ENCODE measurements at regions not wholly inside any gene's neighbourhood (a gene's known extent, or its start where the extent isn't known, plus 50 kb on each side); places are given as distances from the start of the nearest gene placed in this dataset.

DNA sequence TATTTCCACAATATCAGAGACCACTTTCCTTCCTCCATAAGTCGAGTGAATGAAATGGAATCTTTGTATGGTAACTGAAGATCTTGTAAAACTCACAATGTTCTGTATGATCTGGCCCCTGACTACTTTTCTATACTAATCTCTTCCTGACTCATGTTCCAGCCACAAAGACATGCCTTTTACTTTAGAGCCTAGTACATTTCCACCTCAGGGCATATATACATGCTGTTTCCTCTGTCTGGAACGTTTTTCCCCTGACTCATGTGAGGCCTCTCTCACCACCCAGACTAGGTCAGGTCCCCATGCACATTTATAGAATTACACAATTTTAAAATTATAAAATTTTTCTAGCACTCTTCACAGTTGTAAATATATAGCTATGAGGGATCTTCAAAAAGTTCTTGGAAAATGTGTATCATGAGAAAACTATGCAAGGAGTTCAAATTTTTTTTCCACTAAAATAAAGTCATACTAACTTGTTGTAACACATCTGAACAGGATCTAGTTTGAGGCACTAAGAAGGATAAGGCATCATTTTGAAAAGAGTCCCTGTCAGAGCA is 208.8 kb downstream of the SH2D1A start:
- TF ChIP-seq, protein P1, sequence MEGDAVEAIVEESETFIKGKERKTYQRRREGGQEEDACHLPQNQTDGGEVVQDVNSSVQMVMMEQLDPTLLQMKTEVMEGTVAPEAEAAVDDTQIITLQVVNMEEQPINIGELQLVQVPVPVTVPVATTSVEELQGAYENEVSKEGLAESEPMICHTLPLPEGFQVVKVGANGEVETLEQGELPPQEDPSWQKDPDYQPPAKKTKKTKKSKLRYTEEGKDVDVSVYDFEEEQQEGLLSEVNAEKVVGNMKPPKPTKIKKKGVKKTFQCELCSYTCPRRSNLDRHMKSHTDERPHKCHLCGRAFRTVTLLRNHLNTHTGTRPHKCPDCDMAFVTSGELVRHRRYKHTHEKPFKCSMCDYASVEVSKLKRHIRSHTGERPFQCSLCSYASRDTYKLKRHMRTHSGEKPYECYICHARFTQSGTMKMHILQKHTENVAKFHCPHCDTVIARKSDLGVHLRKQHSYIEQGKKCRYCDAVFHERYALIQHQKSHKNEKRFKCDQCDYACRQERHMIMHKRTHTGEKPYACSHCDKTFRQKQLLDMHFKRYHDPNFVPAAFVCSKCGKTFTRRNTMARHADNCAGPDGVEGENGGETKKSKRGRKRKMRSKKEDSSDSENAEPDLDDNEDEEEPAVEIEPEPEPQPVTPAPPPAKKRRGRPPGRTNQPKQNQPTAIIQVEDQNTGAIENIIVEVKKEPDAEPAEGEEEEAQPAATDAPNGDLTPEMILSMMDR (conservative IDR thresholded peaks at IDR 0.05; ENCODE audit: low read depth, low read length): no peak
- TF ChIP-seq, protein P2, sequence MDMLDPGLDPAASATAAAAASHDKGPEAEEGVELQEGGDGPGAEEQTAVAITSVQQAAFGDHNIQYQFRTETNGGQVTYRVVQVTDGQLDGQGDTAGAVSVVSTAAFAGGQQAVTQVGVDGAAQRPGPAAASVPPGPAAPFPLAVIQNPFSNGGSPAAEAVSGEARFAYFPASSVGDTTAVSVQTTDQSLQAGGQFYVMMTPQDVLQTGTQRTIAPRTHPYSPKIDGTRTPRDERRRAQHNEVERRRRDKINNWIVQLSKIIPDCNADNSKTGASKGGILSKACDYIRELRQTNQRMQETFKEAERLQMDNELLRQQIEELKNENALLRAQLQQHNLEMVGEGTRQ (IDR thresholded peaks at IDR 0.05; ENCODE audit: low read depth, low read length): no peak
- TF ChIP-seq, protein P3, sequence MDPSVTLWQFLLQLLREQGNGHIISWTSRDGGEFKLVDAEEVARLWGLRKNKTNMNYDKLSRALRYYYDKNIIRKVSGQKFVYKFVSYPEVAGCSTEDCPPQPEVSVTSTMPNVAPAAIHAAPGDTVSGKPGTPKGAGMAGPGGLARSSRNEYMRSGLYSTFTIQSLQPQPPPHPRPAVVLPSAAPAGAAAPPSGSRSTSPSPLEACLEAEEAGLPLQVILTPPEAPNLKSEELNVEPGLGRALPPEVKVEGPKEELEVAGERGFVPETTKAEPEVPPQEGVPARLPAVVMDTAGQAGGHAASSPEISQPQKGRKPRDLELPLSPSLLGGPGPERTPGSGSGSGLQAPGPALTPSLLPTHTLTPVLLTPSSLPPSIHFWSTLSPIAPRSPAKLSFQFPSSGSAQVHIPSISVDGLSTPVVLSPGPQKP (IDR thresholded peaks at IDR 0.05; ENCODE audit: borderline replicate concordance, low read depth, low read length): no peak
- no peak for TF ChIP-seq RAD21 (IDR thresholded peaks at IDR 0.05; ENCODE audit: low read length)
- TF ChIP-seq CHD1 (IDR thresholded peaks at IDR 0.05; ENCODE audit: low read depth, low read length): no peak
- TF ChIP-seq CEBPB (IDR thresholded peaks at IDR 0.05; ENCODE audit: low read depth, low read length): no peak
- TF ChIP-seq POLR2A (IDR thresholded peaks at IDR 0.05; ENCODE audit: low read depth, low read length): no peak
- TF ChIP-seq SMC3 (IDR thresholded peaks at IDR 0.05; ENCODE audit: low read depth, low read length): no peak
- no peak for TF ChIP-seq MAZ (IDR thresholded peaks at IDR 0.05; ENCODE audit: borderline replicate concordance, low read depth, low read length)
- no peak for TF ChIP-seq BHLHE40 (IDR thresholded peaks at IDR 0.05; ENCODE audit: low read depth, low read length)
- TF ChIP-seq MAFK (IDR thresholded peaks at IDR 0.05; ENCODE audit: low read depth, low read length): no peak
- no peak for TF ChIP-seq FOS (IDR thresholded peaks at IDR 0.05; ENCODE audit: low read depth, low read length)
- no peak for TF ChIP-seq RCOR1 (IDR thresholded peaks at IDR 0.05; ENCODE audit: insufficient replicate concordance, low read length)
- no peak for TF ChIP-seq NFE2L2 (IDR thresholded peaks at IDR 0.05; ENCODE audit: low read depth, low read length)
